SH-SY5Y (cell line): ENCODE measurements at regions not wholly inside any gene's neighbourhood (a gene's known extent, or its start where the extent isn't known, plus 50 kb on each side); places are given as distances from the start of the nearest gene placed in this dataset.

ENCODE experiments used
- GATA2 ChIP-seq: IDR thresholded peaks from 2 replicates; pipeline ENCODE4 v1.6.1; 2011; ENCODE audit warnings: mild to moderate bottlenecking, low read depth, low read length
- GATA3 ChIP-seq: IDR thresholded peaks from 2 replicates; pipeline ENCODE4 v1.6.1; 2011; ENCODE audit warnings: low read depth, mild to moderate bottlenecking, low read length, moderate library complexity

DNA sequence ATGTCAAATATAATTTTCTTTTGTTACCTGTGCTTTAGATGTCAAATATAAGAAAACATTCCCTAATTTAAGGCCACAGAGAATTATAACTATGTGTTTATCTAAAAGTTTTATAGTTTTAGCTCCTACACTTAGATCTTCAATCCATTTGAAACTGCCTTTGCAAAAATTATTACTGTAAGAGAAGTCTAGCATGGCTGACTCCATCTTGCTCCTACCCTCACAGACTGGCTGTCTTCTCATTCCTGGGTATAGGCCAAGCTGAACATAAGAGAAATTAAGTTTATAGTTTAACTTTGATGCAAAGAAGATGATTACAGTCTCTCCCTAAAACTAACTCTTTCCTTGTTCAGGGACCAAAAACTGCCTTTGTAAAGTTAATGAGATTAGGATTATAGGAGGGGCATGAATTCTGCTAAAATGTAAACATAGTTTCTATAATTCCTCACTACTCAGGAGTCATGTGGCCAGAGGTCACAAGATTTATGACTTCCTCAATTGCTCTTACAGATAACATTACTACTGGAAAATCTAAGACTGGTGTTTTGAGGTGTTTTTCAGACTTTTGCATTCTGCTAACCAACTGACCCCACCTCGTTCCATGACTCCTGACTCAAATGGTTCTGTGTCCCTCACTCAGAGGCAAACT lies 184.0 kb downstream of the BCHE start:
- no peak for TF ChIP-seq GATA2
- no peak for TF ChIP-seq GATA3
